Inflammatory macrophage treated with lipopolysaccharide for 4 hours (primary cell): ENCODE measurements at regions not wholly inside any gene's neighbourhood (a gene's known extent, or its start where the extent isn't known, plus 50 kb on each side); places are given as distances from the start of the nearest gene placed in this dataset.
"Not testable (repeated sequence)": the region's sequence is repeated elsewhere in the genome, so short reads cannot be mapped to it uniquely, and the experiment has no call there.

Source experiments
- DNase-seq: peaks from one replicate; pipeline ENCODE4 v3.0.0-alpha.2; 2020

GRCh38 chr21:19544493-19544892 lies 1140.9 kb upstream of the TMPRSS15 start:
- DNase-seq, result not testable (repeated sequence)

DNA sequence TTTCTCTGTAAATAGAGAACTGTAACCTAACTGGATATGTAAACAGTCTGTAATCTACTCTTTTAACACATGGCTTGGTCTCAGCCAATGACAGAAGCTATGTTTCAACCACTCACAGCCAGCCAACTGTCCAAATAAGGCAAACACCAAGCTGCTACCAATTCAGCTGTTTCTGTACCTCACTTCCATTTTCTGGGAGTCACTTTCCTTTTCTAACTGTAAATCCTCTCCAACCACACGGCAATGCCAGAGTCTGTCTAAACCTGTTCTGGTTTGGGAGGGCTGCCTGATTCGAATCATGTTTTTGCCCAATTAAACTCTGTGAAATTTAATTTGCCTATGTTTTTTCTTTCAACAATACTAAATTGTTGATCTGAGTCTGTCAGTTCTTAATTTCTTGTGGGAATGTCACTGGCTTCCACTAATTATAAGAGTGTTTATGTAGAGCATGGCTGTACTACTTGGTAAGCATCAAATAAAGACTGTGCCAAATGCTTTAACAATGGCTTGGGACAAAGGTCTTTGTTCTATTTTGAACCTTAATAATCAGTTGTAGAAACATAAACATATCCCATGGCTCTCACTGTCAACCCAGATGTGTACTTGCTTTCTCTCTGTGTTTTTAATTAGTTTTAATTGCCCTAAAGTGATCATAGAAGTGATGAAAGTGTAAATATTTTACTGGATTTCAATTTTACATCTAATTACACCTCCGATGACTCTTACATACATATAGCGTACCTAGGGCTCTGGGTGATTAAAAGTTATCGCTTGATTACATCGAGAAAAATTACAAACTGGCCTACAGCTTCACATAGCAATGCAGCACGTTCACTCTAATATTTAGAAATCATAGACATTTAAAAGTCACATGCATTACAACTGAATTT lies 1144.6 kb upstream of the TMPRSS15 start:
- no peak for DNase-seq

- no peak for DNase-seq
Measured at GRCh38 chr21:19553919-19554615, 1150.5 kb upstream of the TMPRSS15 start.

GRCh38 chr21:19557046-19557445 lies 1153.5 kb upstream of the TMPRSS15 start:
- no peak for DNase-seq

DNA sequence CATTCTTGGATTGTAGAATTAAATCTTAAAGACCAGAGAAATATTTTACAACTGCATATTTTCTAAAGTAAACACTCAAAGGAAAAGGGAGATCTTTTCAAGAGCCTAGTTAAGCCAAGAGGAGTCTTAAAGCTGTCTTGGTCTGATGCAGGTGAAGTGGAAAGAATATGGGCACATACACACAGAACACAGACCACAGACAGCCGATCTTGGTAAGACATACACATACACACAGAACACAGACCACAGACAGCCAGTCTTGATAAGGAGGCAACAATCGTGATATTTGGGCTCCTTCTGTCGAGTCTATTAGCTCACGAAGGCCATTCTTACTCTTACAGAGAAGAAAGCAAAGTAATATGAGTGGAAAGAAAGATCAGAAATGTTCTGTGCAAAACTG lies 1153.9 kb upstream of the TMPRSS15 start:
- no peak for DNase-seq

- no peak for DNase-seq
Measured at GRCh38 chr21:19565587-19565986, 1162.0 kb upstream of the TMPRSS15 start.

DNA sequence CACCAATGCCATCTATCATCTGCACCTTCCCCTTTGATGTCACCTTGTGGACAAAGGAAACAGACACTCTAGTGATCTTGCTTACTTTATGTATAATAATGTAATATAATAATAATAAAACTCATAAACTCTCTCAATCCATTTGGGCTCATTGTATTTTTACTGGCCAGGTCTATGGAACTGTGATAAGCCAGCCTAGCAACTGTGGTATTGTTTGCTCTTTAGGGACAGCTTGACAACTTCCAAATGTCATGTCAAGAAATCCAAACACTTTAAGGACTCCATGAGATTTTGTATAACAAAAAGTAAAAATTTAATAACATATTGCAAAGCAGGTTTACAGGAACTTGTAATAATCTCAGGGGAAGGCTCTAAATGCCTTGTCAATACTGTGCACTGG lies 1163.4 kb upstream of the TMPRSS15 start:
- DNase-seq, result no peak

DNA sequence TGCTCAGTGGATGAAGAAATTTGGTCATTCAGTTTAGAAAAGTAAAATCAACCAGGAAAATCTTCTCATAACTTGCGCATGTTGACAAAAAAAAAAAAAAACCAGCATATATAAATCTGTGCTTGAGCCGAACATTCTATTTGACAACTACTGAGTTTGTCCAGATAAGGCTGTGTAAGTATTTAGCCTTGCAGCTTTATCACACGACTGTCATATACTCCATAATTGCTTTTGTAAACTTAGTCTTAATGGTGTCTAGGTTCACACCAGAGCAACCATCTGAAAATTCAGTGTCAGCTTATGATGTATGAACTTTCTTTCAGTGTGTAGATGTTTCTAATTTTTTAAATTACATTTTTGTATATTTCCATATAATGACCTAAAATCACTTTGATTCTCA lies 1173.8 kb upstream of the TMPRSS15 start:
- no peak for DNase-seq

DNA sequence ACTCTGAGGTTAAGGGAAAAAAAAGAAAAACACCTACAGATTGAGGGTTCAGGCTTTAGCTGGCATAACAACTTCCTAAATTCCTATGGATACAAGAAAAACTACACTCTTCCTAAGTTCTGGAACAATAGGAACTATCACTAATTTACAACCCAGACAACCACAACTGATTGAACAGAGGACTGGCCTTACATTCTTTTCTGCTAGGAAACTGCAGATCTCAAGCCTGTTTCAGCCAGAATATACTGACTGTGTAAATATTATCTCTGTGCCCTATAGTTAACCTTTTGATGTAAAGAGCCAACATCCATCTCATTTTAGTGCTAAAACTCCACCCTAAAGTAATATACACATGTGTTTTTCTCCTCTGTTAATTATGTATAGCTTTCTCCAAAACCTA lies 1186.5 kb upstream of the TMPRSS15 start:
- no peak for DNase-seq

DNA sequence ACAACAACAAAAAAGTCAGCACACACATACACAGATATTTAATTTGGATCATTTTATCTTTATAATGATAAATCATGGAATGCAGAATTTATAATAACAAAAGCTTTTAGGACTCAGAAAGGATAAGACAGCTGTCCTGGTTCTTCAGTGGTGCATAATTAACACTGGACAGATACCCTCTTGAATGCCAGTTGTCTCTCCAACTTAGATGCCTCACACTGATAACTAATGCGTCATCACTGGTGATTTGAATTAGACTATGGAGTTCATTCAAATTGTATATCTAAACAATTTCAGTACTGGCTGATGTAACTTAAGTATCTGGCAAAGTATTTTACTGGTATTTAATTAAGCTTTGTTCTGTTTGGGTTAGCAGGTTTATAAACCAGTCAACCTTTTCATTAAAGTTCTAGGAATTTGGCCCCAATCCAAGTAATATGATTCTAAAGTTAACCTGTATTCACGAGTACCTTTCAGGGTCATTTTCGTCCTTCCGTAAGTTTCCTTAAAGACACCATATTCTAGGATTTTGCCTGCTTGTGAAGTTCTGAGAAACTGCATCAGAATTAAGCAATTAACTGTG lies 1199.5 kb upstream of the TMPRSS15 start:
- no peak for DNase-seq

DNA sequence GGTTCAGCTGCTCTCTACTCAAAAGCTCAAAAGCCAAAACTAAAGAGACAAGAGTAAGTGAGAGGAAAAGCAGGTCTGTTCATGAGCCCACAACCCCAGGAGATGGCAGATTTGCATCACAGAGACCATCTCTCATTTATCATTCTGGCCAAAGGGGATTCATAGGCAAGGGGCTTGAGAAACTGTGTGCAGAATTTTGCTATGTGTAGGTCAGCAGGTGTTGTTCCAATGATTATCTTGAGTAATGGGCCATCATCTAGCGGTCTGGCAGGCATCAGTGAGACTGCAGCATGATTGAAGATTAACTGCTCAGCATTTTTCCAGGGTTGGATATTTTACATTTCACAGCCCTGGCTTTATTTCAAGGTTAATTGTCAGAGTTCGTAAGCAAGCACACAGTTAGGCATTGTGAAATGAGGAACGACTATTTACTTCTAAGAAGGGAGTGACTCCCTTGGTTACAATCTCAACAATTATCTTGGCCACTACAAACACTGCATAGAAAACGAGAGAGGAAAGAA lies 1204.6 kb upstream of the TMPRSS15 start:
- no peak for DNase-seq

DNA sequence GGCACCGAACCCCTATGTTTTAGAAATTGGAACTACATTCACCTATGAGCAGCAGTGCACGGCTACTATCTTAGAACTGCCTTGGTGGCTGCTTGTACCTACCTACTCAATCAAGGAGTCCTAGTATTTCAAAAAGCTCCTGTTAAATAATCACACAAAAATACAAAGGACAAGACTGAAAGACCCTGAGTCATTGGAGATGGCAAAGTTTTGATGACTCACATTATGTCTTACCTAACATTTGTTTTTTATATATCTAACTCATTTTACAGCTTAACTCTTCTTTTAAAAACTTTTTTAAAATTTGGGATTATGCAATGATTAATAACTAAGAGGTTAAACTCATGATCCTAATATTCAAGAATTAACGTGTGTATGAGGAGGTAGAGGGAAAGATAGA lies 1206.0 kb upstream of the TMPRSS15 start:
- no peak for DNase-seq

GRCh38 chr21:19621837-19622496 lies 1218.4 kb upstream of the TMPRSS15 start:
- no peak for DNase-seq

DNA sequence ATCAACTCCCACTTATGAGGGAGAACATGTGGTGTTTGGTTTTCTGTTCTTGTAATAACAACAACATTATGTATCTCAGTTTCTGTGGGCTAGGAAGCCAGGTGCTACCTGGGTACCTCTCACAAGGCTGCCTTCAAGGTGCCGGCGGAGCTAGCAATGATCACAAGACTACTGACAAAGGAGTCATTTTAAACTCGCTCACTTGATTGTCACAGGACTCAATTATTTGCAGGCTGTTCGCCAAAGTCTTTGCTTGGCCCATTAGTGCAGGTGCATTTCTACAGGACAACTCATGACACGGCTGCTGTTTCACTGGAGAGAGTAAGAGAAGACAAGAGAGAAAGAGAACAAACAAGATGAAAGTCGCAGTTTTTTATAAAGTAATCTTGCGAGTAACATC lies 1237.4 kb upstream of the TMPRSS15 start:
- no peak for DNase-seq

GRCh38 chr21:19648391-19648790 lies 1244.8 kb upstream of the TMPRSS15 start:
- no peak for DNase-seq

GRCh38 chr21:19683492-19683891 lies 1279.9 kb upstream of the TMPRSS15 start:
- no peak for DNase-seq

DNA sequence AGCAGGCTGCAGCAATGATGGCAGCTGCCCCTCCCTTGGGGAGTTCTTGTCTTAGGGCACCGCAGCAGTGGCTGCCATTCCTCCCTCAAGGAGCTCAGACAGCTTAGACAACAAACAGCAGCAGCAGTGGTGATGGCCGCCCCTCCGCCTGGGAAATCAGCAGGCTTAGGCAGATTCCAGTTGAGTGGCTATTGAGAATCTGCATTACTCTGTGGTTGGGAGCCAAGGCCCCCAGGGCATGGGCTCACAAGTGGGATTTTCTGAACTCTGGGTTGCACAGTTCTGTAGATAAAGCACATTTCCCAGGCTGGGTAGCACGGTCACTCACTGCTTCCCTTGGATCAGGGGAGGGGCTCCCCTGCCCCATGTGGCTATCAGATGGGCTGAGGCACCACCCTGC lies 1280.7 kb upstream of the TMPRSS15 start:
- DNase-seq, result no peak

DNA sequence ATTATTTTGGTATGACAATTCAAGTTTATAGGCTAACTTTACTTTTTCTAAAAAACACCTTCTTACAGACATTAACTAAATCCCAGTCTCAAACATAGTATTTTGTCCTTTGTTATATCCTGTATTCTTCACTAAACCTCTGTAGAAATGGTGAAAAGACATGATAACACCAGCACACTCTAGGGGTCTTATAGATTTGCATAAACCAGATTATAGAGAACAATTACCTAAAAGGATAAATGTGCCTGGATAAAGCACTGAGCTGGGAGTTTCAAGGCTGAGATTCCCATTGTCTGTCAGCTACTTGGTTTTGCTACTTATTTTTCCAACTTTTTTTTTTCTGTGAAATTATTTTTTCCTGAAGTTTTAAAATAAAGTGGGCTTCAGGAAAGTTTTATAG lies 1288.6 kb upstream of the TMPRSS15 start:
- no peak for DNase-seq

DNA sequence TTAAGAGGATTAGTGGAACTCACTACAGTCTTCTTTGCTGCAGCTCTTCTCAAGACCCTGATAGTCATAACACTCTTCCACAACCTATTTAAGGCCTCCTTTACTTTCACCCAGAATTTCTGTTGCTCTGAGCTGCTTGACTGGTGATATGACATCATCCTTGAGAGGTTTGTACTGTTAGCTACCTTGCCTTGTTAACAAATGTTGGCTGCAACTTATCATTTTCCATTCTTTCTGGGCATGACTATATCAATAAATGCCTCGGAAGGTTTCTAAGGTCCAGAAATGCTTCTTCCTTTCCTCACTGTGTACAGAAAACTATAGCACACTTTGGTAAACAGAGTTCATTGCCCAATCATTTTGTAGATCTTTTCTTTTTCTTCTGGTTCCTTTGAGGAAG lies 1292.2 kb upstream of the TMPRSS15 start:
- DNase-seq, result no peak

- DNase-seq, result no peak
Measured at GRCh38 chr21:19700476-19700875, 1296.9 kb upstream of the TMPRSS15 start.

DNA sequence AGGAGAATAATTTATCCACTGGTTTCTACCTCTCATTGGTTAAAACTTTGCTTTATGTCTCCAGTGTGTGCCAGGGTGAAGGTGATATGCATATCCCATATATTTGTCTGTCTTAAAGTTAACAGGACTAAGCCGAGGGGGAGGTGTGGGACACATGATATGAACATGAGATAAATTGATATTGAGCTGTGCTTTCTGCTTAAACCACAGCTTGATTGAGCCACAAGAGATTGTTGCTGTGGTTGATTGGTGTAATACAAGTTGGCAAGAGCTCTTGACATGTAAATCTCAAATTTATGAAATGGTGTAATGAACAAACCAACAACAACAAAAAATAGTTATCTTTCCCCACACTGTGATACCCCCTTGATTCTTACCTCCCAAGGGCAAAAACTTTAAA lies 1295.5 kb upstream of the NCAM2 start:
- no peak for DNase-seq

DNA sequence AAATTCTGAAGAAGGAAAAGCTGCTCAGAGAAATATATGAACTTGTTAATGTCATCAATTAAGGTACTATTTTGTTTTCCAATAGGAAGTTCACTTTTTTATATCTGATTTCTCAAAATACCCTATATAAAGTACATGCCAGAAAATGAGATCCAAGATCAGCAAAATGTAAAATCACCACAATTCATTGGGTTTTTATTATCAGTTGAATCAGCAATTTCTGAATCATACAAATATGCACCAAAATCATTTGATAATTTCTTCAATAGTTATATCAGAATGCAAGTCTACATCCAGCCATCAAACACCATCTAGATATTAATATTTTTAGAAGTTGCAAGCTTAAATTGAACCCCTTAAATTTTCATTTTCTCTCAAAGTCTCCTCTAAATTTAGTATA lies 1293.4 kb upstream of the NCAM2 start:
- no peak for DNase-seq

GRCh38 chr21:19712441-19712840 lies 1285.8 kb upstream of the NCAM2 start:
- DNase-seq, result no peak
